MM.1S (cell line): ENCODE measurements at regions not wholly inside any gene's neighbourhood (a gene's known extent, or its start where the extent isn't known, plus 50 kb on each side); places are given as distances from the start of the nearest gene placed in this dataset.

Experiments
- CTCF ChIP-seq: fragments of 300-600 bp; sonication (generic); IDR thresholded peaks from 2 replicates; pipeline ENCODE4 v1.5.1; 2016; ENCODE audit warnings: antibody characterized with exemption, low read length, mixed read lengths
- EZH2 ChIP-seq: fragments of 300-600 bp; sonication (generic); optimal IDR thresholded peaks from 2 replicates; pipeline ENCODE3; 2017; ENCODE audit warnings: low read depth, mild to moderate bottlenecking, antibody characterized with exemption, low read length, mixed read lengths
- EZH2phosphoT487 ChIP-seq: fragments of 300-600 bp; sonication (generic); IDR thresholded peaks from 2 replicates; pipeline ENCODE4 v1.6.1; 2018; ENCODE audit warnings: antibody characterized with exemption, low read length

DNA sequence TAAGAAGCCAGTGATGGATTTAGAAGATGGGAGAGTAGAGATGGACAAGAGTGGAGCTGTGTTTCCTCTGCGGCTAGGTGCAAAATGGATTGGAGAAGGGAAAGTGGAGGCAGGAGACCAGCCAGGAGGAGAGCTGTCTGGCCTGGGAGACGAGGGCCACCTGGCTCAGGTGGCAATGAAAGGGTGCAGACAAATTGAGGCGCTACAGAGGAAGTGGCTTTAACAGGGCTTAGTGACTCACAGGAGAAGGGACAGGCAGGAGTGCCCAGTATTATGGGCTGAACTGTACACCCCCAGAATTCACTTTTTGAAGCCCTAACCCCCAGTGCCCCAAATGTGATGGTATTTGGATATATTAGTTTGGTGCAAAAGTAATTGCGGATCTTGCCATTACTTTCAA is 65.6 kb upstream of the DUSP5 start:
- TF ChIP-seq CTCF = no peak
- TF ChIP-seq EZH2 = no peak
- TF ChIP-seq EZH2phosphoT487 = no peak
